Ecto neural progenitor cell (in vitro differentiated cells): ENCODE measurements at regions not wholly inside any gene's neighbourhood (a gene's known extent, or its start where the extent isn't known, plus 50 kb on each side); places are given as distances from the start of the nearest gene placed in this dataset.

ENCODE experiments used
- DNase-seq: peaks from one replicate; pipeline ENCODE4 v3.0.0-alpha.2; 2018; ENCODE audit warnings: low spot score

DNA sequence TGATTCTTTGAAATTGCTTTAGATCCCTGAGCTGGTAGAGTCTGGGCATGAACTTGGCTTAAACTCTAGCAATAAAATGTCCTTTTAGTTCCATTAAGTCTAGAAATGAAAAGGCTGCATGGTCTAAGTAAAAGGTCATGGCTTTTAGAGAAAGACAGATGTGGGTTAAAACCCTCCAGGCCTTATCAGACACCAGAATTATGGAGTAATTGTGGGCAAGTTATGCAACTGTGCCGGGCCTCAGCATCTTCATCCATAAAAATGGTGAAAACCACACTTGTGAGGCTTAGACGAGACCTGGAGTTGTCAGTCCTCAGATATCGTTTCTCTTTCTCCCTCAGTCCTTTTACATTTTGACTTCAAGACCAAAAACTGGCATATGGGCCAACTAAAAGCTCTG, 597.9 kb upstream of the KIRREL3 start:
- DNase-seq: no peak

DNA sequence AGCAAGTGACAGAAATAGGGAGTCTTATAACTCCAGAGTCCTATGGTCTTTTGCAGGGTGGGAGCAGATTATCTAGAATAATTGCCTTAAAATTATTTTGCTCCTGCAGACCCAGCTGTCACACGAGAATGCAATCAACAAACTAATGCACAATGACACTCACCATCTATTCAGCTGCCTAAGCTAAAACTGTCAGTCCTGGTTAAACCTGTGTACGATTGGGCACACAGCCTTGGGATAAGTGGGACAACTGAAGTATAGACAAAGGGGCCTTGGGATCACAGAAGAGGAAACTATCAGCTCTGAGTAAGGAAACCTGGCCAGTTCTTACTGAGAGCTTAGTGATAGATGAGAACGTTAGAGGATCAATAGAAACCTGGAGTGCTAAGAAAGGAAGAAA, 595.9 kb upstream of the KIRREL3 start:
- DNase-seq: no peak

DNA sequence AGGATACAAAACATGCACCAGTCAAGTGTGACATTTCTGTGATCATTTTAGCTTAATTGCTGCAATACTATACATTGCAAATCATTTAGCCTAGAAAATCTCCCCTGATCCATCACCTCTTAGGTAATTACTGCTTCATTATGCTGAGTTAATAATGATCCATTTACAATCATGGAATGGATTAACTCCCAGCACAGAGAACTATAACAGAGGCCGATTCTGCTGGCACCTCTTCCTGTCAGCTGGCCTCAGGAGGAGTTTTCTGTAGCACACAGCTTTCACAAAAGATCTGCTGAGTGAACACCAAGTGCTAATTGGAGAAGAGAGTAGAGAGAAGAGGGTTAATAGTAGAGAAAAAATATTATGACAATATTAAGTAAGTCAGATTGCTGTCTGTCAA, 591.8 kb upstream of the KIRREL3 start:
- no peak for DNase-seq

DNA sequence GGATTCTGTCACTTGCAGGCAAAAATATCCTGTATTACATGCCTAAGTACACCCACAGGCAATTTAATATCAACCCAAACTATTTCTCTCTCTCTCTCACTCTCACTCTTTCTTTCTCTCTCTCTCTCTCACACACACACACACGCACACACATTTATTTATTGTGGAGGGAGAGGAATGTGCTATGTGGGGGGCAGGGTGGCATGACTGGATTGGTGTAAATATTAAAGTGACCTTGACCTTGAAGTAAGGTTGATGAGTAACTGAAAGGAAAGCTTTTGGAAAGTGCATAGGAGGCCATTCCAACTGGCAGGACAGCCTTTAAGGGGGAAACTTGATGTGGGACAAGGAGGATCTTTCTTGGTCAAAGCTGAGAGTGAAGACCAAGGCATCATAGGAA, 589.7 kb upstream of the KIRREL3 start:
- DNase-seq: no peak

DNA sequence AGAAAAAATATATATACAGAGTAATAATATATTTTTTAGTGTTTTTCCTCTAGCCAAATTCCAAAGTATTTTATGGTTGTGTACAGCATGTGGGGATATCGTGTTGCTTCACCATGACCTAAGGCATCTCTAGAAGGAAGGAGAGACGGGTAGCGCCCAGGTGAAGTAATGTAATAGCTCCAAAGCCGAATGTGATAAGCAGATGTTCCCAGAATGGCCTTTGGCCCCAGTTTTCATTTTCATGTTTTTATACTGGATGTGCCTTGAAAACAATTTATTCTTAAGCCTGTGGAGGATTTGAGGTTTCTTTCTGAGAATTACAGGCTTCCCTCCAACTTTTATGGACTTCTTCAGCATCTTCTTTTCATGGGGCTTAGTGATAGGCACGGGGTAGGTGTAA, 587.9 kb upstream of the KIRREL3 start:
- DNase-seq: no peak

DNA sequence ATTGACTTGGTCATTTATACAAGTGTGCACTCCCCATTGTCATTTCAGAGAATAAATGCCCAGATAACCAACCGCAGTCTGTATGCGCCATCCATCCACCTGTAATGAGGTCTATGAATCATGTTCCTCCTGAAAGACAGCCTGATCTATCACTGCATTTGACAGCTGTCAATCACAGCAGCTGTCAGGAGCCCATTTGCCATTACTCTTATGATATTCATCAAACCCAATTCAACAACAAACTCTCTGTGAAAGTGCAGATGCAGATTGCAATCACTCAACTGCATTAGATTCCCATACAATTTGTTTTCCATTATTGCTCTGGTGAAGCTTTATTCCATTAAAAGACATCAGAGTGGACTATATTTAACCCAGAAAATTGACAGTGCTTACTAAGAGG, 586.9 kb upstream of the KIRREL3 start:
- no peak for DNase-seq

DNA sequence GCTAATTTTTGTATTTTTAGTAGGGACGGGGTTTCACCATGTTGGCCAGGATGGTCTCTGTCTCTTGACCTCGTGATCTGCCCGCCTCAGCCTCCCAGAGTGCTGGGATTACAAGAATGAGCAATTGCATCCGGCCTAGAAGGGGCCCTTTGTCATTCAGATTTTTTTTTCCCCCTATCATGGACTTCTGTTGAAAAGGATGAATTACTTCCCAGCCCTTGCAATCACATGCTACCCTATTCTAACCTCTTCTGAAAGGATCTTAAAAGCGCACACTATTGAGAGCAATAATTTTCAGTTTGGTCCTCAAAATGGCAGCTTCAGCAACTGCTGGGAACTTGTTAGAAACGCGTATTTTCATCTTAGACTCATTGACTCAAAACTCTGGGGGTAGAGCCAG, 575.6 kb upstream of the KIRREL3 start:
- no peak for DNase-seq

DNA sequence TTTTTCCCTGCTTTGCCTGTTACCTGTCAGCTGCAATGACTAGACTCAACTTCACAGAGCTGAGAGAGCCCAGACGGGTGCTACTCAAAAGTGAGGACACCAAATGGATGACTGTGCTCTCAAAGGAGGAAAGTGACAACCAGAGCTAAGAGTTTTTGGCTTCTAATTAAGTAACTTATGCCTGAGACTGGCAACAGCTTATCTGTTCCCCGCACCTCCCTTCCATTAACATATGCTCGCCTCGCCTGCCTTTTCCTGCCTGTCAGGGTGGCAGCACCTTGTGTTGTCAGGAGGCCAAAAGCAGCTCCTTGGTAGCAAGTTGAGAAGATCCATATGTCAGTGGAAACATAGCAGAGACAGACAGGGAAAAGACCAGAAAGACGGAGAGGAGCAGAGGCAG, 573.9 kb upstream of the KIRREL3 start:
- DNase-seq: no peak

DNA sequence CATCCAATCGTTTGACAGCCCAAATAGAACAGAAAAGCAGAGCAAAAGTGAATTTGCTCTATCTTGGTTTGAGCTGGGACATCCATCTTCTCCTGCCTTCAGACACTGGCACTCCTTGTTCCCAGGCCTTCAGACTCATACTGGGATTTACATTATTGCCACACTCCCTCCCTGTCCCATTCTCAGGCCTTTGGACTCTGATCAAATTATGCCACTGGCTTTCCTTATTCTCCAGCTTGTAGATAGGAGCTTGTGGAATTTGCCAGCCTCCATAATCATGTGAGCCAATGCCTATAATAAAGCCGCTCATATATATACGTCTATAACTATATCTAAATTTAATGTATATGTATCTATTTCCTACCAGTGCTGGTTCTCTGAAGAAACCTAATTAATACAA, 568.3 kb upstream of the KIRREL3 start:
- DNase-seq: no peak

DNA sequence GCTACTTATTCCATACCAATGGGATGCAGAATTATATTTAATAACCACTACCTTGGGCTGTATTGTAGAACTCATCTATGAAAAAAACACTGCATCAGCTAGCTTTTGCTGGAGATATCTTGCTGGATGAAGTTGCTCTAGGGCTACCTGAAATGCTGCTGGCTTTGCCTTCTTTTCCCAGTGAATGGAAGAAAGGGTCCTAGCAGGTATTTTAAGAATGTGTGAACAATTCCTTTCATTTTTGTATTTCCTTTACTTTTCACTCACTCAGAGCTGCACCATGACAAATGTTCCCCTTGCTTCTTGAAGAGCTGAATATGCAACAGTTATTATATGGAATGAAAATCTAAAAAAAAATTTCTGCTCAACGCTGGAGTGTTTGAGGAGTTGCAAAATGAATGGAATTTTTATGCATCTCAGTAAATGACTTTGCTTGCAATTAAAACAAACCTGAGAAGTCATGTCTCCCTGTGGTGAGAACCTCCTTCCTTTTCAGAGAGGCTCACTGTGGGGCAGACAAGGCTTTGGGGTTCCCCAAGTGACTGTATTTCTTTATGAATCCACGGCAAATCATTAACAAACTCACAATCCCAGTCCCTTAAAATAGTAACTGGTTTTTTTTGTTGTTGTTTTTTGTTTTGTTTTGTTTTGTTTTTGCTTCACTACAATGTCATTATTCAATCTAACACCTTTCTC, 566.8 kb upstream of the KIRREL3 start:
- no peak for DNase-seq

DNA sequence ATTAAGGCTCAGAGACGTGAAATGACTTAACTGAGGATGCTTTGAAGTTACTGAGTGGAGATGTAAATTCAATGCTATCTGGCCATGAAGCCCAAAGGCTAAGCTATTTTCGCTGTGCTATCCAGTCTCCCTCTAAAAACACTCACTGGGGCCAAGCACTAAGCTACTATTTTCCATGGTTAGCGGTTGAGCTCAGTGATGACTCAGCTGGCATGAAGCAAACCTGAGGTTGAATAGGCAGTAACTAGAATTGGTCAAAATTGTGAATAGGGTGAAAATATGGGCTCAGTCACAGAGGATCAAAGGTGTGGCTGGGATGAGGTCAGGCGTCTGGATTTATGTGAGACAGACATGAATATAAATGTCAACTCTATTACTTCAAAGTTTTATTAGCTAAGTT, 564.2 kb upstream of the KIRREL3 start:
- no peak for DNase-seq

DNA sequence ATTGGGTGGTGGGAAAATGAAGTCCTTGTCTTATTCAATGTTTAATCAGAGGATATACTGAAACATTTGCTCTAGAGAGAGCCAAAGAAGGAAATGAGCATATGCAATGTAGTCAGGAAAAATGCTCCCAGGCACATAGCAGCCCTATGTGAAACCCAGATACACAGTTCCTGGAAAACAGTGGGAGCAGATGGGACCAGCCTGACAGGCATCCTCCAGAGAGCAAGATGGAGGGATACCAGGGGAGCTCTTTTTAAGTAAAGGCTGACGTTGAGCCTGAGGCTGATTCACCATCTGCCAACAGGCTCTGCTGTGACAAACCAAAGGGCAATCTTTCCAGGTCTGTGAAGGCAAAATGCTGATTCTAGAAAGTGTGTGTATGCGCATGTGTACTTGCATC, 559.4 kb upstream of the KIRREL3 start:
- DNase-seq: no peak

DNA sequence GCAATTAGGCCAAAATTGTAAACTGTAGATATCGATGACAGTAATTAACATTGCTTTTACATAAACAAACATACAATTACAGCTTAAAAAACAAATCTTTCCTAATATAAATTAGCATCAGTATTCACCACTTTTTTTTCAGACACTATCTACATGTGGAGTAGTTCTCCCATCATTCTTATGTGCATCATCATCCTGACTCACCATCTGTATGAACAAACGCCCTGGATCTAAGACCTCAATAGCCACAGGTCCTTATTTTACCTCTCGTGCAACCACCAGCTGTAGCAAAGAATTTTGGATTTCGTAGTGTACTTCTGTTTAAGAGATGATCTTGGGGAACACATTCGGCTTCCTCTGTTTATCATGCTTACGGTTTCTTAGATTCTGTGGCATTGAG, 551.9 kb upstream of the KIRREL3 start:
- DNase-seq: no peak

DNA sequence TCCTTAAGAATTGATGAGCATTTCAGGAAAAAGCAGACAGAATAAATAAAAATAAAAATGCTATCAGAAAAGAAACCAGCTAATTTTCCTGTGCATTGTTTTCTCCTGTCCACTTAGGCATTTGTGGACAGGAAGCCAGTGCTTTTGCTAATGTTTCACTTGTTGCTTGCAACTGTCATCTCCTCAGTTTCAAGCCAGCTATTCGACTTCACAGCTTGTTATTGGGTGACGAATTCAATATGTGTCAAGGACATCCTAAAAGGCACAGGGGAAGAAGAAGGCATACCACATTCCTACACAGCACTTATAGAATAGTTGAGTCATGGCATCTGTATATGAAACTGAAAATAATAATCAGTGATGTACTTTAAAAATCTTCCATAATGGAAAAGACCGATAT, 530.6 kb upstream of the KIRREL3 start:
- DNase-seq: no peak

DNA sequence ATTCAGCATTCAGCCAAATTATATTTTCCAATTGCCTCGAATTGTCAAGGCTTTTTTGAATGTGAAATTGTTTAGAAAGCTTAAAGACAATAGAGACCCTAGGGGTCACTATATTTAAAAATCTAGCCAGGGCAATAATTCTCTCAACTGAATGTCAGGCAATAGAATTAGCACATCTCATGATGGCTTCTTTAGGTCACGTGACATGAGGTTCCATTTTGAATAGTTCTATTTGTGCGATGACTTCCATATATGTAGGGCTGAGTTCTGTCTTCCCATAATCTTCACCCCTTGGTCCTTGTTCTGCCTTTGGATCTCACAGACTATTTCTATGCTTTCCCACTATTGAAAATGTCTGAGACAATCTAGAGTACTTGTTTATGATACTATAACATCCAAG, 527.7 kb upstream of the KIRREL3 start:
- DNase-seq: no peak

DNA sequence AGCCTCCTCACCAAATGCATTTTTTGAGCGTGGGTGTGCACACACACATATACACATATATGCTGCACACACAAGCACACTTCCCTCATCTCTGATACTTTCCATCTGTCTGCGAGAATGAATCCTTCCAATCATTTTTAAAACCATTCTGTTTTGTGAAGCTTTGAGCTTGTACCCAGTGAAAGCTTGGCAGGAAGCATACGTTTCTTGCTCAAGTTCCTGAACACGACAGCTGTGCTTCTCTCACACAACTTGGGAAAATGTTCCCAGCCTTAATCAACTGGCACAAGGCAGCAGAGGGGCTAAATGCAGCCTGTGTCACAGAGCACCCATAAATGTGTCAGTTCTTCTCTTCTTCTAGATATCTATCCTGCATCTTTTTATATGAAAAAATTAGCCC, 524.0 kb upstream of the KIRREL3 start:
- DNase-seq: no peak

DNA sequence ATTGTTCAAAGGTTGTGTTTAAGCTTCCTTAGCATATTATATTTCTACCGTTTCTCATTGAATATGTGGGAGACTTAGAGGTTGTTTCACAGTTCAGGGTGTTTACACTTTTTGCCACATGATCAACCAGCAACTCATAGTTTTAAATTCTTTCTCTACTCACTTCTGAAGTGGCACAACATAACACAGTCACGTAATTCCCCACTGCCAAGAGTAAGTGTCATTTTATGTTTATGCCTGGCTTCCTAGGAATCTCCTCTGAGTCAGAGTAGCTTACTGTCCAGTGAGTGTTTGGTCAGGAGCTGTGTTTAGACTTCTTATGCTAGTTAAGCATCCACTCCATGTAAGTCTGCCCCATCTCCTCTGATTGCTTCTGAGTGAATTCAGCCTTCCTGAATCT, 520.8 kb upstream of the KIRREL3 start:
- no peak for DNase-seq

DNA sequence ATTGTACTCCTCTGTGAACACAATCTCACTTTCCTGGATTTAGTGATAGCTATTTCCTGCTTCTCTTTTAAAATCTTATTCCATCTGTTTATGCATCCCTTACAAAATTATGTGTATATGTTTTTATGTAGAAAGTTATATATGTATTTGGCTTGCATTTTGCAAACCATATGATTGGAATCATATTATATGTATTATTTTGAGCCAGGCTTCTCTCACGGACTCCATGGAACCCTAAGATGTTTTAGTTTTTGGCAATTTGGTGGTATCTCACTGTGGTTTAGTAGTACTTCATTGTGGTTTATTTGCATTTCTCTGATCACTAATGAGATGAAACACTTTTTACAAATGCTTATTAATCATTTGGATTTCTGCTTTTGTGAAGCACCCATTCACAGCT, 507.3 kb upstream of the KIRREL3 start:
- no peak for DNase-seq

DNA sequence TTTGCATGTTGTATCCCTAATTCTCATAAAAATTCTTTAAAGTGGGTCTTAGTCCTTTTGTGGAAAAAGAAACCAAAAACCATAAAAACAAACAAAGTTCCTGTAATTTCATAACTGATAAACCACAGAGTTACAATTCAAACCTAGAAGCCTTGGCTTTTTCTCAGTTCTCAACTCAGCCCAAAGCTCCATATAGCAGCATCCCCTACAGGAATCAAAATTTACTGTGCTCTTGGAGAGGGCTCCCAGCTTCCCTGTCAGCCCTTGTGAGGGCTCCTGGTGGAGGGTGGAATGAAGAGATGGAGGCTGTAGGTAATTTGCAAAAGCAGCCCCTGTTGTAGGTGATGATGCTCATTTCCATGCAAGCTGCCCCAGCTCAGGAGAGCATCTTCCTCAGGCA, 506.1 kb upstream of the KIRREL3 start:
- DNase-seq: no peak

DNA sequence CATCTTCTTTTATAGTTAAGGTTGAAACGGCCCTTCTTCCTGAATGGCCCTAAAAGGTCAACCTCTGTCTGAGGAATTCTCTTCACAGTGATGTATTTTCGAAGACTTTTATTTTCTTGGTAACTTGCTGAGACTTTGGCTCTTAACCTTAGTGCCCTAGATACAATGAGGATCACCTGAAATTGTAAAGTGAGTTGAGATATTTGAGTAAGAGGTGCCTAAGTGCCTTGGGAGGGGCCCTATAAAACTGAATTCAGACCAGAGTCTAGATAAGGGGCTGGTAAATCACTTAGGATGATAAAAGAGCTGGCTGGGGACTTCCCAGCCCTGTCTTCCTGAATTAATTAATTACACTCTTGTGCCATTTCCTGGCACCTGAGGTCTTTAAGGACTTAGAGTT, 505.6 kb upstream of the KIRREL3 start:
- DNase-seq: no peak

DNA sequence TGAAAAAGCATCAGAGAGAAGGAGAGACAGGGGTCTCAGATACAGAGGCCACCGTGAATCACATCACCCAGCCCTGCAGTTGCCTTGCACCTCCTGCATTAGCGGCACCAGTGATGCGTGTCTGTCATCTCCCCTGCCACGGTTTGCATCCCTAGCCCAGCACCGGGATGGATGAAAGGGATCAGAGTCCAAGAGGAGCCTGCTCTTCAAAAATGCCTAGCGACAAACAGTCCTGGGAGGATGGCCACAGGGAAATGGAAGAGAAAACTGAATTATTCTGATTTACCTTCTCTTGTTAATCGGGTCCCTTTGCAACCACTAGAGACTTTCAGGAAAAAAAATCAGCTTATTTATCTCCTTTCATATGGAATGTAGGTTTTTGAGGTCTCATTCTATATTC, 495.6 kb upstream of the KIRREL3 start:
- DNase-seq: no peak

DNA sequence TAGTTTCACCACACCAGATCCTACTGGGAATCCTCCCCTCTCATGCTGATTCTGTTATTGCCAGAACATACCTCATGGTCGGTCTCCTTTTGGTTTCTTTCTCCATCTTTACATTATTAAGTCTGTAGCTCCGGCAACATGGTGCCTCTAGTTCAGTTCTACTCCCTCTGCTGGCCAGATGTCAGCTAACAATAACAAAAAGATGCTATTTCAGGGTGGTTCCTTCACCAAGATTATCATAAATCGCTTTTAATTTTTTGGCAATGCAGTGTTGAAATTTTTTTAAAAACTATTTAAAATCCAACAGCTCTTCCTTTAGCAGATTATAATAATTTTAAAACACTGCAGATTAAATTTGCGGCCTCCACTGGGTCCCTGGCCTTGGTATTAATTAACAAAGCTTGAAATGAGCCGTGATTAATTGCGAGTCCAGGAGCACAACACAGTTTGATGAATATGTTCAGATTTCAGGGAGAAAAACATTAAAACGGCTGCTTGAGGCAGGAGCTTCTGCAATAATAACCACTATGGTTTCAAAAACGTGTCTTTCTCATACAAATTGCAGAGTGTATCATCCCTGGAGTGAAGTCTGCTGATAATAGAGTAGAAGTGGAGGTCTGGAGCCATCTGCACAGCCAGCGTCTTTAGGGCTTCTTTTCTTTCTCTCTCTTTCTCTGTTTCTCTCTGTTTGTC, 492.9 kb upstream of the KIRREL3 start:
- no peak for DNase-seq

DNA sequence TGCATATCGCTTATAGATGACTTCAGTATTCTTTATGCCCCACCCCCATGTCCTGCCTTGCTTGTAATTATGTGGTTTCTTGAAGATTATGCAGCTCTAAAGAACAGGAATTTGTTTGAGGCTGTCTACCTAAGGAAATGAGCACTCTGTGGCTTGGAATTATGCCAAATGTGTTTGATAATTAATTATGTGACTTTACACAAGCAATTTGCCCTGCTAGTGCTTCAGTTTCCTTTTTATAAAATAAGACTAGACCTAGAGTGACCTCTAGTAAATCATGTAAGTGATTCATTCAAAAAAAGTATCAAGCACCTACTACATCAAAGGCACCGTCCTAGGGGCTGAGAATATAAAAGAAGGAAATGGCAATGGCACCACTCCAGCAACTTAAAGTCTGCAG, 491.5 kb upstream of the KIRREL3 start:
- no peak for DNase-seq

DNA sequence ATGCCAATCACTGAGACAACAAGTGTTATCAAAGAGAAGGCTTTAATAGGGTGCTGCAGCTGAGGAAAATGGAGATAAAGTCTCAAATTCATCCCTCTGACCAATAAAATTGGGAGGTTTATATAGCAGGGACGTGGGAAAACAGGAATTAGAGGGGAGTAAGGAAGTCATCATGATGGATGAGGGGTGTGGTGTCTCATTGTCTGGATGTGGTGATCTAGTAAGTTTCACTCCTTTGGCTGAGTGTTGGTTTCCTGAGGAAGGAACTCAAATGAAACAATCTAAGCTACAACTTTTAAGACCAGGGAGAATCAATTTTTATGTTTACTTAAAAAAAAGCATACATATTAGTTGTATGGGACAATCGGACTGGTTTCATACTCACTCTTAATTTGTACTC, 491.0 kb upstream of the KIRREL3 start:
- no peak for DNase-seq
